22Rv1 (cell line): ENCODE measurements at regions not wholly inside any gene's neighbourhood (a gene's known extent, or its start where the extent isn't known, plus 50 kb on each side); places are given as distances from the start of the nearest gene placed in this dataset.

Source experiments
- CTCF ChIP-seq: fragments of 450-650 bp; IDR thresholded peaks from 2 replicates; pipeline ENCODE4 v1.5.1; 2017; ENCODE audit warnings: mild to moderate bottlenecking
- ZFX ChIP-seq: fragments of 450-650 bp; IDR thresholded peaks from 2 replicates; pipeline ENCODE4 v1.6.1; 2017; ENCODE audit warnings: antibody characterized with exemption, borderline replicate concordance

- TF ChIP-seq CTCF (no peak), ZFX (no peak)
Observed at GRCh38 chr13:104025303-104025702, 959.1 kb upstream of the SLC10A2 start.
